ENCODE measurements at regions not wholly inside any gene's neighbourhood (a gene's known extent, or its start where the extent isn't known, plus 50 kb on each side); places are given as distances from the start of the nearest gene placed in this dataset.
"Not testable (repeated sequence)": the region's sequence is repeated elsewhere in the genome, so short reads cannot be mapped to it uniquely, and the experiment has no call there.

DNA sequence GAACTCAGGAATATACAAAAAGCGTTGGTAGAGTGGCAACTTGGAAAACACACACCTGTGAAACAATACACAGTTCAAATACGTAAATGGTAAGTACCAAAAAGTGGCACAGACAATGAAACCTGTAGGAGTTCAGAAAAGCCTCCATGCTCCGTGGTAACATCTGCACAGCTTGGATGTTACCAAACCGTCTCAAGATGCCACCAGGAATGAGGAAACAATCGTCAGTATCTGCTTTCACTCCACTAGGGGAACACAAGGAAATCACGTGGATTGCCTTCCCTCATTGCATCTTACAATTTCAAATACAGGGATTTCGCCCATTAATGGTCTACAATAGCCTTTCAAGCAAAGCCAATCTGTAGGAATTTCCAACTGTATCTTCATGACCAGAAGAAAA lies 224.6 kb upstream of the LRRC61 start:
- DNase-seq (ENCODE audit: low read depth in 2 of 3, low spot score in 1 of 3) = not testable (repeated sequence)

DNA sequence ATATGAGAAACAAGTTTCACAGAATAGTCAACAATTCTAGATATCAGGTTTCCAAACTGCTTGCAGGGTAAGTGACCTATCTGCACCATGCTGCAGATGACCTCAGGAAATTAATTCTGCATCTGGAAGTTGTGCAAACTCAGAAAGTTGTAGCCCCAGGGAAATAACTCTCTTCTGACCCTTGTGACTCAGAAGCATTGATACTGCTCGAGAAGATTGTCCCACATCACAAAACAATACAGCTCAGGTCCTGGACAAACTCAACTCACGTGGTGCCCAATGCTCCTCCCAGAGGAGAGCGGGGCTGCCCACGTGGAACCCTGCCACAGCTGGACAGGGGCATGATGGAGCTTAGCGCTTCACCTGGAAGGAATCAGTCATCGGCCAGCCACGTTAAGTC lies 221.9 kb upstream of the LRRC61 start:
- not testable (repeated sequence) for DNase-seq (ENCODE audit: low read depth in 2 of 3, low spot score in 1 of 3)

DNA sequence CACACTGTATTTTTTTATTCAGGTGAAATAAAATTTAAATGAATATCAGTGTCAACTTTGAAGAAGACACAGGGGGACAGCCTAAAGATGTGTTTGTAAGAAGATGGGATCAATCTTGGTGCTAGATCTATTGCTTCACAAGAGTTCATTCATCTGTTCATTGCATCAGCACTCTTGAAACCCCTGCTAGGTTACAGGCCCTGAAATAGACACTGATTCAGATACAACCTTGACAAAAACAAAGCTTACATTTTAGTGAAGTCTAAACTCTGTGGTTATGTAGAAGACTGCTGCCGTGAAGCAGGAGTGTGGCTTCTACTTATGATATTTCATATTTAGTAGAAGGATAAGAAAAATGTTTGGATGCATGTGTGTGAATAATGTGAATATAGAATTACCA lies 215.9 kb upstream of the LRRC61 start:
- not testable (repeated sequence) for DNase-seq (ENCODE audit: low read depth in 2 of 3, low spot score in 1 of 3)

DNA sequence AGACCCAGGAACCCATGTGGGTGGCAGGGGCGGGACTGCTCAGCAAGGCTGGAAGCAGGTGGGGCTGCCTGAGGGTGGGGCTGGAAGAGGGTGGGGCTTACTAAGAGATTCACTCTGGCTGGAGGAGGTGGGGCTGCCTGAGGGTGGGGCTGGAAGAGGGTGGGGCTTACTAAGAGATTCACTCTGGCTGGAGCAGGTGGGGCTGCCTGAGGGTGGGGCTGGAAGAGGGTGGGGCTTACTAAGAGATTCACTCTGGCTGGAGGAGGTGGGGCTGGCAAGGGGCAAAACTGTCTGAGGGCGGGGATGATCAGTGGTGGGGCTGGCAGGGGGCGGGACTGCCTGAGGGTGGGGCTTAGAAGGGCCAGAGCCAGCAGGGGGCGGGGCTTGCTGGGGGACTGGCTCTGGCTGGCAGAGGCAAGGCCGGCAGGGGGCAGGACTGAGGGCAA lies 212.8 kb upstream of the LRRC61 start:
- DNase-seq (ENCODE audit: low read depth in 2 of 3, low spot score in 1 of 3) = peak in 1 of 3 donors; percentile 34

DNA sequence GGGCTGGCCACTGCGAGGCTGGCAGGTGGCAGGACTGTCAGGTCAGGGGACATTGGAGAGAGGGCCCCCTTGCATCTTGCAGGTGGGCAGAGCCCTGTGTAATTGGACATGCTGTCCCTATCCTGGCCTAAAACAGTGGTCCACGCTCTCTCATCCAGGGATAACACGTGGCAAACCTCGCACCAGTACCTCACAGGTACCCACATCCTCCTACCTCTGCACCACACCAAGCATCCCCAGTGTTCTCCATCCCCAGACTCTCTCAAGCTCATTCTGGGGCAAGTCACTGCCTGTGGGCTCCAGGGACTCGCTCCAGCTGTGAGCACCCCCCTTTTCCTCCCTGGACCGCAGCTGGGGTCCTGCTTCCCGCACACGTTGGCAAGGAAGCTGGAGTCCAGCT lies 212.3 kb upstream of the LRRC61 start:
- not testable (repeated sequence) for DNase-seq (ENCODE audit: low read depth in 2 of 3, low spot score in 1 of 3)

DNA sequence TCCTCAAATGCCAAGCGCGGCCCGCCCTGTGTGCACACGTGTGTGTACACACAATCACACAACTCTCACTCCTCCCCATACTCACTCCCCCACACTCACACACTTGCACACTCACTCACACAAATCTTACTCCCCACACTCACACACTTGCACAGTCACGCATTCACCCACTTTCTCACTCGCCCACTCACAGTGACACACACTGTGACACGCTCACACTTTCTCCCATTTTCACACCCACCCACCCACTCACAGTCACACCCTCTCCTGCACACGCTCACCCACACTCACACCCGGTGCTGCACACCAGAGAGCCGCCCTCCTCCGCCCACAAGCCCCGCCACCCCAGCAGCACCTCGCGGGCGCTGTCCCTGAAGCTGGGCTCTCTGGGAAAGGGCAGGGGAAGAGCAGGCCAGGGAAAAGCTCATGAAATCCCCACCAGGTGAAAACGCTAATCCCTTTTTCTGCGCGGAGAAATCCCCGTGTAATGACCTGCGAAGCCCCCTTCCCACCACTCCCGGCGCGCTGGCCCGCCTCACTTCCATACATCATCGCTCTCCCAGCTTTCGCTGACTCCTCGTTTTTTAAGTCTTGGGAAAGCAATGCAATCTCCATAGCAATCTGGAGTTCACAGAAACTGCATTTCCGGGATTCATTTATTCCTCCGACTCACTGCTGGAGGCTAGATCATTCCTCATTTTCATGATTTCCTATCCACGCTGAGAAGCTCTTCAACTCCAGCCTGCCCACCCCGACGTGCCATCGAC lies 211.6 kb upstream of the LRRC61 start:
- DNase-seq (ENCODE audit: low read depth in 2 of 3, low spot score in 1 of 3) = not testable (repeated sequence)

DNA sequence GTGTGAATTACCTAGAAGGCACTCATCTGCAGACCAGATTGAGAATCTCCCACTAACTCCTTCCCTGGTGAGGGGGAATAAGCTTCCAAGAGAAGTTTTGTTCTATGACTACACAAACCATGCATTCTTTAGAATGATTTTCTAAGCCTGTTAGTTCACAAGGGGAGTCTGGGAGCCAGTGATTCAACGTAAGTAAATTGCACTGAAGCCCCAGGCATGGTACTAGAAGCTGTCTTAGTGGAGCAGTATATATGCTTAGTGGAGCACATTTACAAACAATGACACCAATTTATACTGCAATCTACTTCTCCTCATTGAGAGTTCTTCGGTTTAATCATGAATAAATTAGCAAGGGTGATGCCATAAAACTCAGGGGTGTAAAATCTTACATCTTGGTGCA lies 209.9 kb upstream of the LRRC61 start:
- not testable (repeated sequence) for DNase-seq (ENCODE audit: low read depth in 2 of 3, low spot score in 1 of 3)

DNA sequence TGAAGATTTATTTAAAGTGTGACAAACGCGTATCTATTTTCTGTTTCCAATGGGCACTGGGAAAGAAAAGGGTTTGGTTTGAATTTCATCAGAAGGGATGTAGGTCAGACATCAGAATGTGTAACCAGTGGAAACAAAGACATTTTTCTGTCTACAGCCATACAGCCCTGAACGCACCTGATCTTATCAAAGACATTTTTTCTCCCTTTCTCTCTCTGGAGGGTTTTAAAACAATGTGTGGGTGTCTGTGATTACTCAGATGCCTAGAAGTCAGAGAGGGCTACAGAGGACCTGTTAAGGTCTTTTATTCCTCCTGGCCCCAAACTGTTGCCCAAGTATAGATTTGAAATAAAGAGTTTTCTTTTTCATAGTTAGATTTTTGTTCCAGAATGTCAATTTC lies 208.6 kb upstream of the LRRC61 start:
- DNase-seq (ENCODE audit: low read depth in 2 of 3, low spot score in 1 of 3) = not testable (repeated sequence)

DNA sequence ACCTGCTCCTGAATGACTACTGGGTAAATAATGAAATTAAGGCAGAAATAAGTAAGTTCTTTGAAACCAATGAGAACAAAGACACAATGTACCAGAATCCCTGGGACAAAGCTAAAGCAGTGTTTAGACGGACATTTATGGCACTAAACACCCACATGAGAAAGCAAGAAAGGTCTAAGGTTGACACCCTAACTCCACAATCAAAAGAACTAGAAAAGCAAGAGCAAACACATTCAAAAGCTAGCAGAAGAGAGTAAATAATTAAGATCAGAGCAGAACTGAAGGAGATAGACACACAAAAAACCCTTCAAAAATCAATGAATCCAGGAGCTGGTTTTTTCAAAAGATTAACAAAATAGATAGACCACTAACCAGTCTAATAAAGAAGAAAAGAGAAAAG lies 203.2 kb upstream of the LRRC61 start:
- not testable (repeated sequence) for DNase-seq (ENCODE audit: low read depth in 2 of 3, low spot score in 1 of 3)

DNA sequence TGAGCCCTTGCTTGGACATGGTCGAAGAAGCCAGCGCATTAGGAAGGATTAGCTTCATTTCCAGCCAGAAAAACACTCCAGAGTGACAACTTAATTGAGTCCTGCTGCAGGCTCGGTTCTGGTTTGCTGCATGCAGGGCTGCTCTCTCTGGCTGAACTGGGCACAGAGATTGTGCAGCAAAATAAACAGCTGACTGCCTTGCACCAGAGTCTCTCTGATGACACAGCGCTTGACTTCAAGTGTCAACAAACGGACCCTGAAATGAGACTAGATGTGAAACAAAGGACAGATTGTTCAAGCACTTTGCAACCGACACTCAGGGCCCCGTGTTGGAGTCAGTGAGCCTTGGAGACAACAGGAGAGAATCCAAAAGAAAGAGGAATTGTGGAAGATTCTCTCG lies 197.3 kb upstream of the LRRC61 start:
- not testable (repeated sequence) for DNase-seq (ENCODE audit: low read depth in 2 of 3, low spot score in 1 of 3)

DNA sequence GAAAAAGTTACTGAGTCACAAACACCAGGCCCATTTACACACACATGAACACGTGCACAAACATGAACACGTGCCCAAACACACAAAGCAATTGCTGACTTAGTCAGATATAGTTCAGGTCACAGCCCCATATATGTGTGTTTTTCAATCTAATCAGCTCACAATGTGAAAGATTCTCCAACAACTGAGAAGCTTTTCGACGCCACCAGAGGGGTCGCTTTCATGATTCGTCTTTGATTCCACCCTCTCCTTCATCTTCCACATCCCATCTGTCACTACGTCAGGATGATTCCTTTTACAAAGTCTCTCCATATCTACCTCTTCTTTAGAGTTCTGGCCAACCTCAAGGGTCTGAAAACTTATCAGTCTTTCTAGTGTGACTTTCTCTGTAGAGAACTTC lies 188.7 kb upstream of the LRRC61 start:
- DNase-seq (ENCODE audit: low read depth in 2 of 3, low spot score in 1 of 3) = not testable (repeated sequence)

DNA sequence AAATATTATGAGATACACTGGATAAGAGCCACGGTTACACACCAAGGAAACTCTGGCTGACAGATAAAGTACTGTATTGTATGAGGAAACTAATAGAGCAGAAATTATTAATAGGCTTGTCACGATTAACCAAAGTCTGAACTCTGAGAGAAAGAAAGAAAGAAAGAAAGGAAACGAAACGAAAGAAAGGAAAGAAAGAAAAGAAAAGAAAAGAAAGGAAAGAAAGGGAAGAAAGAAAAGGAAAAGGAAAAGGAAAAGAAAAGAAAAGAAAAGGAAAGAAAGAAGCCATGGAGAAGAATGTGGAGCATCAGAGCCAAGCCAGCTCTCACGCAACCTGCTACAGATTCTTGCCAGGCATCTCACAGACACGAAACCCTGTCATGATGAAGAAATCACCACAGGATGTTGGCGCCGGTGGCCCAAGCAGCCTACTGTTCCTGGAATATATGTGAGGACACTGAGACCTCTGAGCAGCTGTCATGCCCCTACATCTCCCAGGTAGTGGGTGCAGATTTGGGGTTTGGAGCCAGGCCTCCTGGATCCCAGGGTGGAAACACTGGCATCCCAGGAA lies 187.4 kb upstream of the LRRC61 start:
- not testable (repeated sequence) for DNase-seq (ENCODE audit: low read depth in 2 of 3, low spot score in 1 of 3)

DNA sequence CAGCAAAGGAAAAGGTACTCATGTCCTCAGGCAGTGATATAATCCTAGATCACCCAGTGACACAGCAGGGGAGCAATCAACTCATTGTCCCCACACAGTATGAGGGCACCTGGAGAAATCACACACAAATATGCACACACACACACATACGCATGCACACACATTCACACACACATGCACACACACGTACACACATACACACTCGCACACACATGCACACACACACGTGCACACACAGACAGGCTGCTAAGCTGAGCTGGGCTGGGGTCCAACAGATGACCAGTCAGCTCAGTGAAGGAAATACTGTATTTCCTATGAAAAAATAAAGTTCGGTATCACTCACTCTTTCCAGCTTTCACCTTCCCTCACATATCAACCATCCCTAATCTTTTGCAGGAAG lies 183.3 kb upstream of the LRRC61 start:
- DNase-seq (ENCODE audit: low read depth in 2 of 3, low spot score in 1 of 3) = not testable (repeated sequence)

DNA sequence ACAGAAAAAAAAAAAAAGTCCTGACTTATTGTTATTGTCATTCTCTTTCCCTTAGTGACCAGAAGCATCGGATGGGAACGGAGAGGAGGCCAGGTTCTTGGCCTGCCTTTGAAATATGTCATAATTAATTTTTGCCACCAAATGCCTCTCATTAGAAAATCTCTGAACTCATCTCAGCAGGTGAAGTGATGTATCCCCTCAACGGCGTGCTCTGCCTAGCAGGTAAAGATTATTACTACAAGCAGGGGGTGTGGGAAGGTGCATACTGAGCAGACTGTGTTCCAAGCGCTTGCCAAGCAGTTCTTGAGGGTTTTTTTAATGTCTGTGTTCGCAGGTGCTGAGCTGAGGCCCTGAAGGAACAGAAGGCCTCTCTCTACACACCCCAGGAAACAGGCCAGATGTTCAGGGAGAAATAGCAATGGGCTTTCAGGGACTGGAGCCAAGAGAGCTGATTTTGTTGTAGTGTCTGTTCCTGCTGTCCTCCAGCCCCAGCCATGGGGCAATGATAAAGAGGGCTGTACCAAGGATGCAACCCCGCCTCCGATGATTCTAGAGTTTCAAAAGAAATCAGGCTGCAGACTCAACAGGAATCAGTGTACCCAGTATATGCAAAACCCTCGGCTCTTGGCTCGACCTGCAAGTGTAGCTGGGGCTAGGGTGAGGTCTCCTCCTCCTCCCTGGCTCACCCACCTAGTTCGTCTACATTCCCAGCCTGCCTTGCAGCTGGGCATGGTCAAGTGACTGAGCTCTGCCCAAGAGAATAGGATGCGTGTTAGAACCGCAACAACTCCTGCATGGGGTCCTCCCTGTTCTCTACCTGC lies 181.4 kb upstream of the LRRC61 start:
- not testable (repeated sequence) for DNase-seq (ENCODE audit: low read depth in 2 of 3, low spot score in 1 of 3)

DNA sequence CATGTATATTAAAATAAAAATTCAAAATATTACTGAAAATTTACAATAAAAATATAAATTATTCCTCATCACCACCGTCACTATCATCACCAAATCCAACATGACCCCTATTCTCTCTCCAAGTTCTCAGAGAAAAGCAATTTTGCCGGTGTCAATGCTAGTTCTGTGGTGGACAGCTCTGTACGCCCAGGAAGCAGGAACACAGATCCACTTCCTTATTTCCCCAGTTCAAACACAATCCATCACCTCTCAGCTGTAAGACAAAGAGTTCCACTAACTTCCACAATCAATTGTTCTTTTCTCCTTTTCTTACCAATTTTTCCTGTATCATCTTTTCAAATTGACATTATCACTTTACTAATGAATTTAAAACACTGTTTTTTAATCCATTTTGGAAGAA lies 177.0 kb upstream of the LRRC61 start:
- not testable (repeated sequence) for DNase-seq (ENCODE audit: low read depth in 2 of 3, low spot score in 1 of 3)

DNA sequence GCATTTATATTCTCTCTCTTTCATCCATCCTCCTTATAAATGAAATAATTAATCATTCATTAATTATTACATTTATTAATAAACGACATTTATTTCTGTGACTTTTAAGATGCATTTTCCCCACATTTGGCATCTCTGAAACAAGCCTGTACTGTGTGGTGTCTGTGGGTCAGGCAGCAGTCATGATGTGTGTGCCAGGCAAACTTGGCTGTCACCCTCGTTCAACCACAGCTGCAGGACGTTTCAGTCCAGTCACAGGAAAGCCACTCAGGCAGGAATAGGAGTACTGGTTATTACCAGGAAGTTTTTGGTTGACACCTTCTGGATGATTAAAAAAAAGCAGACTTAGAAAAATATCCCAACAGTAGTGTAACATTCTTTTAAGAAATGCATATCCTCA lies 175.6 kb upstream of the LRRC61 start:
- DNase-seq (ENCODE audit: low read depth in 2 of 3, low spot score in 1 of 3) = not testable (repeated sequence)

DNA sequence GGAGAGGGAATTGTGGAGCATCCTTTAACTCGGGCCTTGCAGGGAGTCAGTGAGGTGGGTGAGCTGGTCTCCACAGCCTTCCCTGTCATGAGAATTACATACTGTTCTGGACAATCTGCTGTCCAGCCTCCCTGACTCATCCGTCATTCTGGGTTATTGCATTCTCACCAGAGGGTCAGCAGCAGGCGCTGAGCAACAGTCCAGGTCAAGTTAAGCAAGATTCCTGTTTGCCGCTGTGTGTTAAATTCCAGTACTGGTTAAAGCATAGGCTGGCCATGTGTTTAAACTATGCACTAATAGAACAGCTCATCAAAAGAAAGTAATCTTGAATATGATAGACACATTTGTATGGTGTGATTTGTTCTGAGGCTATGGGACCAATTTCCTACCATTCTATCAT lies 167.1 kb upstream of the LRRC61 start:
- DNase-seq (ENCODE audit: low read depth in 2 of 3, low spot score in 1 of 3) = not testable (repeated sequence)

DNA sequence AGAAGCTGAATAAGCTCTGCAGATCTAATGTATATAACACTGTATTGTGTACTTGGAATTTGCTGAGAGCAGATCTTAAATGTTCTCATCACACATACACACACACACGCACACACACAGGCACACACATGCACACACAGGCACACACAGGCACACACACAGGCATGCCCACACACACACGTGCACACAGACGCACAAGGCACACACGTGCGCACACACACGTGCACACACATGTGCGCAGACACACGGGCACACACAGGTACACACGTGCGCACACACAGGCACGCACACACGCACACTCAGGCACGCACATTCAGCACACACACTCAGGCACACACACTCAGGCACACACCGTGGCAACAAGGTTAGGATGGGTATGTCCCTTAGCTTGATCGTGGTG lies 164.5 kb upstream of the LRRC61 start:
- DNase-seq (ENCODE audit: low read depth in 2 of 3, low spot score in 1 of 3) = not testable (repeated sequence)

DNA sequence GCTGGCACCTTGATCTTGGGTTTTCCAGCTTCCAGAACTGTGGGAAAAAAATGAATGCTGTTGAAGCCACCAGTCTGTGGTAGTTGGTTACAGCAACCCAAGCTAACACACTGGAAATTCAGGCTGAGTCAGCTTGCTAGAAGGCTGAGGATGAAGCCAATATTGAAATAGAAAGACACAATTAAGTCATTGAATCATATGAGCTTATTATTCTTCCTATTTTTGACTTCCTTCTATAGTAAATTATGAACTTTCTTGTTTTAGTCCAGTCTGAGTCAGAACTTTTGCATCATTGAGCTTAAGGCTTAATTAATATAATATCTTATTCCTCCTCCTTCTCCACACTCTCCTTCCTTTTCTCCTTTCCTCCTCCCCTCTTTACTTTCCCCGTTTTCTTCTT lies 153.6 kb upstream of the LRRC61 start:
- not testable (repeated sequence) for DNase-seq (ENCODE audit: low read depth in 2 of 3, low spot score in 1 of 3)

DNA sequence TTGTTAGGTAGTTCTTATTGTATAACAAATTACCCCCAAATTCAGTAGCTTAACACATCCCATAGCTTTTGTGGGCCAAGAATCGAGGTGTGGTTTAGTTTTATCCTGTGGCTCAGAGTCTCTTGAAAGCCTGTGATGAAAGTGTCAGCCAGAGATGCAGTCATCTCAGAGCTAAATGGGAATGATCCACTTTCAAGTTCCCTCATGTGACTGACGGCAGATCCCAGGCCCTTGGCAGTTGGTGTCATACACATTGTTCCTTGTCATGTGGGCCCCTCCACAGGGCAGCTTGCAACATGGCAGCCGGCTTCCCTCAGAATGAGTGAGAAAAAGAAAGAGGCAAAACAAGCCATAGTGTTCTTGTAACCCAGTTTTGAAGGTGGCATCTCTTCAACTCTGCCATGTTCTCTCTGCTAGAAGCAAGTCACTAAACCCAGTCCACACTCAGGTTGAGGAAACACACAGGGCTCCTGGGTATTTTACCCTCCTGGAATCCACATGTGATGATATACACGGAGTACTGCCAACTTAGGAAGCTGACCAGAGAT lies 153.1 kb upstream of the LRRC61 start:
- not testable (repeated sequence) for DNase-seq (ENCODE audit: low read depth in 2 of 3, low spot score in 1 of 3)

DNA sequence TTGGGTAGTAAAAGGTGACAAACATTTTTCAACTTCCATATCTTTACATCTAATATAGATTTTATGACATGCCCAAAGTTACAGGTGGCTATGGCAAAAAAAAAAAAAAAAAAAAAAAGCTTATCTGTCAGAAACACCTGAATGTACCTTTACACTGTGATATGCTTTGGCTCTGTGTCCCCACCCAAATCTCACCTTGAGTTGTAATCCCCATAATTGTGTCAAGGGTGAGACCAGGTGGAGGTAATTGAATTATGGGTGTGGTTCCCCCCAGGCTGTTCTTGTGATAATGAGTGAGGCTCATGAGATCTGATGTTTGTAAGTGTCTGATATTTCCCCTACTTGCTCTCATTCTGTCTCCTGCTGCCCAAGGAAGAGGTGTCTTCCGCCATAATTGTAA lies 139.6 kb upstream of the LRRC61 start:
- DNase-seq (ENCODE audit: low read depth in 2 of 3, low spot score in 1 of 3) = not testable (repeated sequence)

Data from stimulated activated CD4-positive, alpha-beta T cell treated with anti-CD3 and anti-CD28 coated beads, Interleukin-12 subunit alpha, Interleukin-12 subunit beta, amount 100 ng/mL, for 48 hours (primary cell).